ENCODE measurements at regions not wholly inside any gene's neighbourhood (a gene's known extent, or its start where the extent isn't known, plus 50 kb on each side); places are given as distances from the start of the nearest gene placed in this dataset.
A peak's percentile ranks its signal among the peaks of the same experiment; 100 is the strongest.
"Not testable (repeated sequence)": the region's sequence is repeated elsewhere in the genome, so short reads cannot be mapped to it uniquely, and the experiment has no call there.

GRCh38 chr9:126173929-126174328, 152.7 kb upstream of the MVB12B start:
- no peak overlapping the region for H3K9ac ChIP-seq (ENCODE audit: low read length)
- H3K9me3 ChIP-seq (ENCODE audit: low read length): peaks cover 3% of the 10 kb centered on the region
- no peaks in the 10 kb centered on the region for H4K20me1 ChIP-seq (ENCODE audit: insufficient read depth)
- H2AFZ ChIP-seq (ENCODE audit: low read depth, low read length): no peak overlapping the region
- no peak overlapping the region for H3K4me2 ChIP-seq (ENCODE audit: low read length)
- H3K27me3 ChIP-seq (ENCODE audit: insufficient read depth, low read depth, low read length): no peaks in the 10 kb centered on the region
- no peak overlapping the region for H3K27ac ChIP-seq (ENCODE audit: low read length)
- H3K36me3 ChIP-seq (ENCODE audit: insufficient read depth, low read length): no peaks in the 10 kb centered on the region
- TF ChIP-seq REST (IDR thresholded peaks at IDR 0.05; ENCODE audit: borderline replicate concordance) (no peak), SMC3 (conservative IDR thresholded peaks at IDR 0.05; ENCODE audit: poor library complexity) (no peak), EP300 (conservative IDR thresholded peaks at IDR 0.05; ENCODE audit: poor library complexity, severe bottlenecking) (no peak)
- no peak overlapping the region for H3K4me3 ChIP-seq (ENCODE audit: low read length)
- H3F3A ChIP-seq (ENCODE audit: insufficient read depth, low read length, poor library complexity, severe bottlenecking): no peaks in the 10 kb centered on the region
- no peaks in the 10 kb centered on the region for H3K79me2 ChIP-seq (replicated peaks; ENCODE audit: insufficient read depth, low read length)
- H3K9me2 ChIP-seq (ENCODE audit: insufficient read depth, low read length): no peaks in the 10 kb centered on the region

GRCh38 chr9:126183266-126183665, 143.4 kb upstream of the MVB12B start:
- H3K9me2 ChIP-seq (ENCODE audit: insufficient read depth, low read length): no peaks in the 10 kb centered on the region
- no peaks in the 10 kb centered on the region for H3K36me3 ChIP-seq (ENCODE audit: insufficient read depth, low read length)
- no peak overlapping the region for H3K4me2 ChIP-seq (ENCODE audit: low read length)
- H3K27ac ChIP-seq (ENCODE audit: low read length): peak overlapping the region; percentile 50
- H4K20me1 ChIP-seq (ENCODE audit: insufficient read depth): no peaks in the 10 kb centered on the region
- no peaks in the 10 kb centered on the region for H3K27me3 ChIP-seq (ENCODE audit: insufficient read depth, low read depth, low read length)
- no peak for TF ChIP-seq EP300 (conservative IDR thresholded peaks at IDR 0.05; ENCODE audit: poor library complexity, severe bottlenecking)
- no peak for TF ChIP-seq POLR2AphosphoS5 (IDR thresholded peaks at IDR 0.05)
- TF ChIP-seq MXI1 (conservative IDR thresholded peaks at IDR 0.05; ENCODE audit: poor library complexity, severe bottlenecking): no peak
- no peak for TF ChIP-seq TAF1 (IDR thresholded peaks at IDR 0.05; ENCODE audit: low read depth)
- TF ChIP-seq RAD21 (conservative IDR thresholded peaks at IDR 0.05): no peak
- TF ChIP-seq EZH2 (IDR thresholded peaks at IDR 0.05; ENCODE audit: borderline replicate concordance, insufficient read depth, low read length, poor library complexity, severe bottlenecking): no peak
- TF ChIP-seq SMC3 (conservative IDR thresholded peaks at IDR 0.05; ENCODE audit: poor library complexity): no peak
- TF ChIP-seq CTCF (IDR thresholded peaks at IDR 0.05; ENCODE audit: poor library complexity, severe bottlenecking): no peak
- TF ChIP-seq REST (IDR thresholded peaks at IDR 0.05; ENCODE audit: borderline replicate concordance): no peak
- H3K4me3 ChIP-seq (ENCODE audit: low read length): no peak overlapping the region
- H2AFZ ChIP-seq (ENCODE audit: low read depth, low read length): no peak overlapping the region
- H3K9me3 ChIP-seq (ENCODE audit: low read length): no peaks in the 10 kb centered on the region
- H3K9ac ChIP-seq (ENCODE audit: low read length): no peak overlapping the region
- H3F3A ChIP-seq (ENCODE audit: insufficient read depth, low read length, poor library complexity, severe bottlenecking): no peaks in the 10 kb centered on the region
- H3K79me2 ChIP-seq (replicated peaks; ENCODE audit: insufficient read depth, low read length): no peaks in the 10 kb centered on the region

GRCh38 chr9:126190994-126191393, 135.6 kb upstream of the MVB12B start:
- not testable (repeated sequence) for H3K79me2 ChIP-seq (replicated peaks; ENCODE audit: insufficient read depth, low read length); H3K4me3 ChIP-seq (ENCODE audit: low read length); H2AFZ ChIP-seq (ENCODE audit: low read depth, low read length); H3K9me2 ChIP-seq (ENCODE audit: insufficient read depth, low read length); H3K27me3 ChIP-seq (ENCODE audit: insufficient read depth, low read depth, low read length); H3K27ac ChIP-seq (ENCODE audit: low read length); H3F3A ChIP-seq (ENCODE audit: insufficient read depth, low read length, poor library complexity, severe bottlenecking); H3K36me3 ChIP-seq (ENCODE audit: insufficient read depth, low read length); H3K9ac ChIP-seq (ENCODE audit: low read length); H4K20me1 ChIP-seq (ENCODE audit: insufficient read depth); H3K9me3 ChIP-seq (ENCODE audit: low read length); H3K4me2 ChIP-seq (ENCODE audit: low read length)
